Endothelial cell of umbilical vein (primary cell): ENCODE measurements at regions not wholly inside any gene's neighbourhood (a gene's known extent, or its start where the extent isn't known, plus 50 kb on each side); places are given as distances from the start of the nearest gene placed in this dataset.

Experiments
- CTCF ChIP-seq, 2 donors: IDR thresholded peaks; 1 replicate in 1 of 2; 2 replicates in 1 of 2; pipeline ENCODE4 v1.5.1; 2011; ENCODE audit warnings: low read length in 2 of 2, mild to moderate bottlenecking in 2 of 2, moderate library complexity in 2 of 2, control low read depth in 1 of 2, inconsistent platforms in 1 of 2, low read depth in 1 of 2; ENCODE audit not compliant: insufficient read depth in 1 of 2; ENCODE audit errors: extremely low read depth in 1 of 2
- EZH2 ChIP-seq: IDR thresholded peaks from 2 replicates; pipeline ENCODE4 v1.6.1; 2012; ENCODE audit warnings: borderline replicate concordance, low read depth, mild to moderate bottlenecking, moderate library complexity, low read length, inconsistent platforms; ENCODE audit not compliant: severe bottlenecking
- FOS ChIP-seq: IDR thresholded peaks from 2 replicates; pipeline ENCODE4 v1.6.1; 2011; ENCODE audit warnings: mild to moderate bottlenecking, low read length, moderate library complexity, borderline replicate concordance; ENCODE audit not compliant: insufficient read depth
- MYC ChIP-seq: IDR thresholded peaks from one replicate; pipeline ENCODE4 v1.6.1; 2011; ENCODE audit warnings: mild to moderate bottlenecking, low read depth, low read length
- POLR2A ChIP-seq: IDR thresholded peaks from 2 replicates; pipeline ENCODE4 v1.6.1; 2012; ENCODE audit warnings: low read depth, mild to moderate bottlenecking, control low read depth, low read length
- POLR2AphosphoS5 ChIP-seq: IDR thresholded peaks from 2 replicates; pipeline ENCODE4 v1.6.1; 2012; ENCODE audit warnings: low read depth, mild to moderate bottlenecking, control low read depth, low read length, moderate library complexity; ENCODE audit not compliant: insufficient read depth
- TF ChIP-seq, protein P1 (sequence below): IDR thresholded peaks from 2 replicates; pipeline ENCODE4 v1.6.1; 2011; ENCODE audit not compliant: insufficient read depth, insufficient read length

GRCh38 chr2:17093712-17094111 lies 424.5 kb downstream of the RAD51AP2 start:
- TF ChIP-seq EZH2, result no peak
- TF ChIP-seq POLR2AphosphoS5, result no peak
- TF ChIP-seq CTCF (IDR thresholded peaks at IDR 0.05; ENCODE audit: extremely low read depth in 1 of 2, insufficient read depth in 1 of 2, low read depth in 1 of 2, low read length in 2 of 2), result no peak
- TF ChIP-seq, protein P1, sequence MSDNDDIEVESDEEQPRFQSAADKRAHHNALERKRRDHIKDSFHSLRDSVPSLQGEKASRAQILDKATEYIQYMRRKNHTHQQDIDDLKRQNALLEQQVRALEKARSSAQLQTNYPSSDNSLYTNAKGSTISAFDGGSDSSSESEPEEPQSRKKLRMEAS, result no peak
- TF ChIP-seq MYC, result no peak
- TF ChIP-seq POLR2A, result no peak
- no peak for TF ChIP-seq FOS
